ENCODE measurements at regions not wholly inside any gene's neighbourhood (a gene's known extent, or its start where the extent isn't known, plus 50 kb on each side); places are given as distances from the start of the nearest gene placed in this dataset.

DNA sequence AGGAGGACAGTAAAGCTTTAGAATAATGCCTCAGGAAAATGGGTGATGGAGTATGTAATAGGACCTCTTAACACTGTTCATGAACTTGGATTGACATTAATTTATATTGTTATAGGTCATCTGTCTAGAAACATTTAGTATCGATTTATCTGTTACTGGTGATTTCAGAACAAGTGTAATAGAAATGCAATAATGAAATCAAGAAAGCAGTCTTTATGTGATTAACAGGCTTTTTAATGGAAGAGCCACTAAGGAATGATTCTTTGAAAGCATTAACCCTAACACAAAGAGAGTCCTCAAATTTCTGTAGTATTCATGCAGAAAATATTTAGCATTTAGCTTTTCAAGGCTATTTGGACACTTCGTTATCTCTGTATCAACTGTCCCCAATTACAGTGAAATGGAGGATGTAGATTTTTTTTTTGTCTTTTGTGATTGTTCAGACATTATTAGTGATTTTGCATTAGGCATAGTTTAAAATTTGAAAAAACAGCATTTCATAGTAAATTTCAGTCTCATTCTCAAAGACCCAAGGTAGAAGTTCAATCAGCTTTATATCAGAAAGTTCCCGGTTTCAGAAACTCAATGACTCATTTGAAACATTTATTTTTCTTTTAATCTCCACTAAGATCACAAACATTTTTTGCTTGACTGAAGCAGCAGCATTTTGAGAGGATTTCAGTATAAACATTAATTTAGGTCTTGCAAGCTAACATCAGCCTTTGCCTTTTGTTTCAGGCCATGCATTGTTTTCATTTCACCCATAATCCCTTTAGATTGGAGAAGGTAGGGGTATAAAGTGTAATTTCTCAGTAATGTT, 56.3 kb downstream of the AGTR2 start:
- H3K4me3 ChIP-seq = no peak overlapping the region
- Mint-ChIP-seq H3K4me3 (no peak overlapping the region), H3K4me1 (no peaks in the 10 kb centered on the region)

DNA sequence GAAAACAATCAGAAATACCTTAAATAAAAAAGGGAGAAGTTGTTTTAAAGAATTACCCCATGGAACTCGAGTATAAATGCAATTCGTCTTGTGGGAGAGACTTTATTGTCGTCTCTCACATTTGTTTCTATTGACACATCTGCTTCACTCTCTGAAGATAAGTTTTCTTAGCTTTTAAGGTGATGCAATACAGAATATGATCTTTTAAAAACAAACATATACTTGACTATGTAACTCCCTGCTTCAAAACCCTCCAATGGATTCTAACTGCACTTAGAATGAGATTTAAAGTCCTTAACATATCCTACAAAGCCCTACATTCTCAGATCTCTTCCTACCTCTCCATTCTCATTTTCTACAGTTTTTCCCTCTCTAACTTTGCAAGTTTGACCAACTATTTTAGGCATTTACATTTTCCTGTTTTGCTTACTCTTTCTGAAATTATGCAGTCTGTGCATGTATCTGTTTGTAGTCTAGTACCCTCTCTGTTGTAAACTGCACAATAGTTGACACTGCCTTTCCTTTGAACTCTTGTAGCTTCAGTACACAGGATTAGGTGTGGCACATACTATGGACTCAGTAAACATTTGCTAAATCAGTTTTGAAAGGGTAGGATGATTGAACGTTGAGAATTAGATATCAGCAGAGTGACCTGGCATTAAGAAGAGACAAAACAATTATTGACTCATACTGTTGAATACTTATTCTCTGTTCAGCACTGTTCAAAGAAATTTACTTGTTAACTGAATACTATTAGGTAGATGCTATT, 59.8 kb downstream of the AGTR2 start:
- Mint-ChIP-seq H3K27me3 (ENCODE audit: insufficient read depth, low read depth) (no peaks in the 10 kb centered on the region), H3K9me3 (no peaks in the 10 kb centered on the region), H3K4me1 (no peaks in the 10 kb centered on the region), H3K27ac (no peak overlapping the region), H3K4me3 (no peak overlapping the region), H3K36me3 (no peaks in the 10 kb centered on the region)
- Histone ChIP-seq H3K9ac (no peak overlapping the region), H3K4me1 (no peaks in the 10 kb centered on the region), H2AFZ (replicated peaks) (no peak overlapping the region), H3K79me2 (ENCODE audit: low read depth) (no peaks in the 10 kb centered on the region), H3K27ac (no peak overlapping the region), H3K4me3 (no peak overlapping the region), H3K9me3 (ENCODE audit: low read depth) (peaks cover 3% of the 10 kb centered on the region), H3K27me3 (no peaks in the 10 kb centered on the region), H3K4me2 (no peak overlapping the region), H4K20me1 (ENCODE audit: low read depth) (no peaks in the 10 kb centered on the region), H3K36me3 (no peaks in the 10 kb centered on the region), H3F3A (ENCODE audit: low read depth) (no peaks in the 10 kb centered on the region)
- DNase-seq (ENCODE audit: low spot score) = no peak
- TF ChIP-seq EZH2 (IDR thresholded peaks at IDR 0.05) = no peak
- no peak for TF ChIP-seq EZH2phosphoT487 (IDR thresholded peaks at IDR 0.05)
- TF ChIP-seq, protein P1, sequence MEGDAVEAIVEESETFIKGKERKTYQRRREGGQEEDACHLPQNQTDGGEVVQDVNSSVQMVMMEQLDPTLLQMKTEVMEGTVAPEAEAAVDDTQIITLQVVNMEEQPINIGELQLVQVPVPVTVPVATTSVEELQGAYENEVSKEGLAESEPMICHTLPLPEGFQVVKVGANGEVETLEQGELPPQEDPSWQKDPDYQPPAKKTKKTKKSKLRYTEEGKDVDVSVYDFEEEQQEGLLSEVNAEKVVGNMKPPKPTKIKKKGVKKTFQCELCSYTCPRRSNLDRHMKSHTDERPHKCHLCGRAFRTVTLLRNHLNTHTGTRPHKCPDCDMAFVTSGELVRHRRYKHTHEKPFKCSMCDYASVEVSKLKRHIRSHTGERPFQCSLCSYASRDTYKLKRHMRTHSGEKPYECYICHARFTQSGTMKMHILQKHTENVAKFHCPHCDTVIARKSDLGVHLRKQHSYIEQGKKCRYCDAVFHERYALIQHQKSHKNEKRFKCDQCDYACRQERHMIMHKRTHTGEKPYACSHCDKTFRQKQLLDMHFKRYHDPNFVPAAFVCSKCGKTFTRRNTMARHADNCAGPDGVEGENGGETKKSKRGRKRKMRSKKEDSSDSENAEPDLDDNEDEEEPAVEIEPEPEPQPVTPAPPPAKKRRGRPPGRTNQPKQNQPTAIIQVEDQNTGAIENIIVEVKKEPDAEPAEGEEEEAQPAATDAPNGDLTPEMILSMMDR (IDR thresholded peaks at IDR 0.05) = no peak

More for the DNA sequence above, 56.3 kb downstream of the AGTR2 start:
- Histone ChIP-seq H3K27me3 (no peaks in the 10 kb centered on the region), H3F3A (ENCODE audit: low read depth) (no peaks in the 10 kb centered on the region), H3K9me3 (ENCODE audit: low read depth) (peaks cover 6% of the 10 kb centered on the region), H2AFZ (replicated peaks) (no peak overlapping the region), H3K4me1 (no peaks in the 10 kb centered on the region), H3K4me2 (no peak overlapping the region), H3K36me3 (no peaks in the 10 kb centered on the region), H3K9ac (no peak overlapping the region), H3K27ac (no peak overlapping the region), H3K79me2 (ENCODE audit: low read depth) (no peaks in the 10 kb centered on the region), H4K20me1 (ENCODE audit: low read depth) (no peaks in the 10 kb centered on the region)
- H3K9me3 Mint-ChIP-seq = no peaks in the 10 kb centered on the region
- TF ChIP-seq EZH2 (IDR thresholded peaks at IDR 0.05) (no peak), EZH2phosphoT487 (IDR thresholded peaks at IDR 0.05) (no peak)
- TF ChIP-seq, protein P1 (IDR thresholded peaks at IDR 0.05) = no peak
- no peaks in the 10 kb centered on the region for H3K27me3 Mint-ChIP-seq (ENCODE audit: insufficient read depth, low read depth)
- H3K27ac Mint-ChIP-seq = no peak overlapping the region
- DNase-seq (ENCODE audit: low spot score) = no peak
- no peaks in the 10 kb centered on the region for H3K36me3 Mint-ChIP-seq

DNA sequence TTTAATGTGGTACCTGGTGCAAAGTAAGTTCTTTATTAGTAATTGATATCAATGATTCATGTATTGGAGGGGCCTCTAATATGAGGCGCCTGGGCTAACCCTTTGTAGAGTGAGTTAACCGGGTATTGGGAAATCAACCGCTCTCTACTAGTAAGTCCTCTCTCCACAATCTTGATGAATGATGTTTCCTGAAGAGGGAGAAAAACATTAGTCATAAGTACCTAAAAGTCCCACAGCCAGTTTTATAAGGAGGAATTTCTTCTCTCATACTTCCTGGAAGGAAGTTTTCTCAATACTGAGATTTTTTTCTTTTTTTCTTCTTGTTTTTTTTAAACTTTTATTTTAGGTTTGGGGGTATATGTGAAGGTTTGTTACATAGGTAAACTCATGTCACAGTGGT, 62.3 kb downstream of the AGTR2 start:
- Histone ChIP-seq H3K4me3 (no peak overlapping the region), H3K27ac (no peak overlapping the region), H3K9ac (no peak overlapping the region), H3K4me2 (no peak overlapping the region), H3K9me3 (ENCODE audit: low read depth) (peaks cover 3% of the 10 kb centered on the region), H3F3A (ENCODE audit: low read depth) (no peaks in the 10 kb centered on the region), H3K79me2 (ENCODE audit: low read depth) (no peaks in the 10 kb centered on the region), H3K36me3 (no peaks in the 10 kb centered on the region), H2AFZ (replicated peaks) (no peak overlapping the region), H4K20me1 (ENCODE audit: low read depth) (no peaks in the 10 kb centered on the region), H3K4me1 (no peaks in the 10 kb centered on the region), H3K27me3 (no peaks in the 10 kb centered on the region)
- DNase-seq (ENCODE audit: low spot score) = no peak
- Mint-ChIP-seq H3K36me3 (no peaks in the 10 kb centered on the region), H3K27ac (no peak overlapping the region), H3K4me3 (no peak overlapping the region), H3K27me3 (ENCODE audit: insufficient read depth, low read depth) (no peaks in the 10 kb centered on the region), H3K4me1 (no peaks in the 10 kb centered on the region), H3K9me3 (no peaks in the 10 kb centered on the region)
- TF ChIP-seq, protein P1 (IDR thresholded peaks at IDR 0.05) = no peak
- TF ChIP-seq EZH2phosphoT487 (IDR thresholded peaks at IDR 0.05) (no peak), EZH2 (IDR thresholded peaks at IDR 0.05) (no peak)
